H9 (cell line): ENCODE measurements at regions not wholly inside any gene's neighbourhood (a gene's known extent, or its start where the extent isn't known, plus 50 kb on each side); places are given as distances from the start of the nearest gene placed in this dataset.

Experiments used
- DNase-seq: peaks from one replicate; pipeline ENCODE4 v3.0.0-alpha.2; 2017
- H2AFZ ChIP-seq: one replicate; pipeline ENCODE4 v1.6.1; 2013; ENCODE audit warnings: mild to moderate bottlenecking, low read length, control low read depth, moderate library complexity
- H2AK5ac ChIP-seq: 2 replicates; pipeline ENCODE4 v1.6.1; 2013; ENCODE audit warnings: low read length, control low read depth, mixed read lengths; ENCODE audit not compliant: insufficient read length
- H2BK120ac ChIP-seq: one replicate; pipeline ENCODE4 v1.6.1; 2013; ENCODE audit warnings: low read depth, mild to moderate bottlenecking, low read length, control low read depth, inconsistent platforms; ENCODE audit not compliant: poor library complexity, severe bottlenecking
- H2BK12ac ChIP-seq: 2 replicates; pipeline ENCODE4 v1.6.1; 2013; ENCODE audit warnings: low read length, control low read depth, mixed read lengths, low read depth; ENCODE audit not compliant: insufficient read length
- H2BK15ac ChIP-seq: 2 replicates; pipeline ENCODE4 v1.6.1; 2013; ENCODE audit warnings: low read depth, low read length, control low read depth
- H2BK20ac ChIP-seq: one replicate; pipeline ENCODE4 v1.6.1; 2013; ENCODE audit warnings: low read depth, mild to moderate bottlenecking, low read length, control low read depth, inconsistent platforms; ENCODE audit not compliant: poor library complexity, severe bottlenecking
- H2BK5ac ChIP-seq: 2 replicates; pipeline ENCODE4 v1.6.1; 2013; ENCODE audit warnings: low read length, control low read depth, mixed read lengths; ENCODE audit not compliant: insufficient read length
- H3K14ac ChIP-seq: 2 replicates; pipeline ENCODE4 v1.6.1; 2013; ENCODE audit warnings: low read length, control low read depth; ENCODE audit not compliant: insufficient read depth
- H3K18ac ChIP-seq: 2 replicates; pipeline ENCODE4 v1.6.1; 2013; ENCODE audit warnings: low read depth, mild to moderate bottlenecking, mixed read lengths, low read length, control low read depth; ENCODE audit not compliant: insufficient read length
- H3K23ac ChIP-seq: 2 replicates; pipeline ENCODE4 v1.6.1; 2013; ENCODE audit warnings: low read length, control low read depth, mixed read lengths, low read depth; ENCODE audit not compliant: insufficient read length
- H3K23me2 ChIP-seq: 2 replicates; pipeline ENCODE4 v1.6.1; 2013; ENCODE audit warnings: low read depth, mild to moderate bottlenecking, mixed read lengths, low read length, control low read depth; ENCODE audit not compliant: insufficient read length, poor library complexity, severe bottlenecking
- H3K27ac ChIP-seq: 2 replicates; pipeline ENCODE4 v1.5.1; 2013; ENCODE audit warnings: low read length, control low read depth, mixed read lengths, low read depth; ENCODE audit not compliant: insufficient read length
- H3K27me3 ChIP-seq: 2 replicates; pipeline ENCODE4 v1.6.1; 2013; ENCODE audit warnings: low read length, control low read depth, inconsistent platforms; ENCODE audit not compliant: insufficient read depth
- H3K4ac ChIP-seq: 2 replicates; pipeline ENCODE4 v1.6.1; 2013; ENCODE audit warnings: low read depth, mild to moderate bottlenecking, control low read depth, inconsistent platforms, low read length, moderate library complexity
- H3K4me1 ChIP-seq: 2 replicates; pipeline ENCODE4 v1.6.1; 2013; ENCODE audit warnings: low read length, control low read depth, inconsistent platforms; ENCODE audit not compliant: insufficient read depth
- H3K4me2 ChIP-seq: 2 replicates; pipeline ENCODE4 v1.6.1; 2013; ENCODE audit warnings: low read length, control low read depth, mixed read lengths; ENCODE audit not compliant: insufficient read length, insufficient read depth
- H3K56ac ChIP-seq: 2 replicates; pipeline ENCODE4 v1.6.1; 2013; ENCODE audit warnings: low read depth, mild to moderate bottlenecking, mixed read lengths, low read length, control low read depth; ENCODE audit not compliant: insufficient read length
- H3K79me1 ChIP-seq: 2 replicates; pipeline ENCODE4 v1.6.1; 2013; ENCODE audit warnings: low read depth, mild to moderate bottlenecking, moderate library complexity, low read length, control low read depth, inconsistent platforms; ENCODE audit not compliant: insufficient read depth, poor library complexity, severe bottlenecking
- H3K79me2 ChIP-seq: 2 replicates; pipeline ENCODE4 v1.6.1; 2013; ENCODE audit warnings: low read length, control low read depth, inconsistent platforms; ENCODE audit not compliant: insufficient read depth
- H3K9ac ChIP-seq: 2 replicates; pipeline ENCODE4 v1.6.1; 2013; ENCODE audit warnings: low read length, control low read depth, mixed read lengths; ENCODE audit not compliant: insufficient read length; ENCODE audit errors: extremely low read depth
- H3K9me3 ChIP-seq: one replicate; pipeline ENCODE4 v1.6.1; 2013; ENCODE audit warnings: low read depth, low read length, inconsistent platforms; ENCODE audit not compliant: control insufficient read depth
- H3T11ph ChIP-seq: one replicate; pipeline ENCODE4 v1.6.1; 2013; ENCODE audit warnings: mild to moderate bottlenecking, low read length, control low read depth, inconsistent platforms
- H4K20me1 ChIP-seq: one replicate; pipeline ENCODE4 v1.6.1; 2013; ENCODE audit not compliant: control insufficient read depth, insufficient read length, insufficient read depth
- H4K5ac ChIP-seq: 2 replicates; pipeline ENCODE4 v1.6.1; 2013; ENCODE audit warnings: low read depth, mild to moderate bottlenecking, mixed read lengths, low read length, control low read depth; ENCODE audit not compliant: insufficient read length
- H4K8ac ChIP-seq: replicated peaks from 2 replicates; pipeline ENCODE4 v1.6.1; 2013; ENCODE audit warnings: low read length, control low read depth, mixed read lengths, low read depth; ENCODE audit not compliant: insufficient read length
- H4K91ac ChIP-seq: 2 replicates; pipeline ENCODE4 v1.6.1; 2013; ENCODE audit warnings: low read depth, mild to moderate bottlenecking, moderate library complexity, mixed read lengths, low read length, control low read depth; ENCODE audit not compliant: insufficient read length
- H3K27ac Mint-ChIP-seq, 3 experiments: 2 replicates in 2 of 3; 3 replicates in 1 of 3; pipeline ENCODE4 v1.8.0; 2020 to 2021; ENCODE audit warnings: mixed read lengths in 3 of 3, mild to moderate bottlenecking in 1 of 3, moderate library complexity in 1 of 3
- H3K27me3 Mint-ChIP-seq: 2 replicates; pipeline ENCODE4 v1.8.0; 2021; ENCODE audit warnings: low read depth, mild to moderate bottlenecking, moderate library complexity, mixed read lengths
- H3K36me3 Mint-ChIP-seq, 3 experiments: 2 replicates in 2 of 3; 3 replicates in 1 of 3; pipeline ENCODE4 v1.8.0; 2020 to 2021; ENCODE audit warnings: low read depth in 3 of 3, mixed read lengths in 3 of 3; ENCODE audit not compliant: insufficient read depth in 1 of 3
- H3K4me1 Mint-ChIP-seq, 2 experiments: 2 replicates each; pipeline ENCODE4 v1.8.0; 2020; ENCODE audit warnings: mixed read lengths in 2 of 2
- H3K4me3 Mint-ChIP-seq, 2 experiments: 2 replicates in 1 of 2; 3 replicates in 1 of 2; pipeline ENCODE4 v1.8.0; 2020 to 2021; ENCODE audit warnings: mild to moderate bottlenecking in 2 of 2, mixed read lengths in 2 of 2, moderate library complexity in 1 of 2
- H3K9me3 Mint-ChIP-seq, 2 experiments: 2 replicates in 1 of 2; 3 replicates in 1 of 2; pipeline ENCODE4 v1.8.0; 2020; ENCODE audit warnings: mild to moderate bottlenecking in 2 of 2, mixed read lengths in 2 of 2, moderate library complexity in 1 of 2
- WGBS: extraction: QIAGEN DNeasy Blood & Tissue Kit; methylation state at CpG from one replicate; pipeline ENCODE4 v1.1.7; 2013; ENCODE audit warnings: missing lambda C conversion rate, low lambda C conversion rate, mixed read lengths; ENCODE audit not compliant: insufficient read length; ENCODE audit errors: extremely low coverage; 5-methylcytosine and 5-hydroxymethylcytosine counted together
- TF ChIP-seq, protein P1 (sequence below): fragments of 200-600 bp; sonication (generic); conservative IDR thresholded peaks from 3 replicates; pipeline ENCODE4 v1.8.0; 2021; ENCODE audit warnings: antibody characterized with exemption, mild to moderate bottlenecking

DNA sequence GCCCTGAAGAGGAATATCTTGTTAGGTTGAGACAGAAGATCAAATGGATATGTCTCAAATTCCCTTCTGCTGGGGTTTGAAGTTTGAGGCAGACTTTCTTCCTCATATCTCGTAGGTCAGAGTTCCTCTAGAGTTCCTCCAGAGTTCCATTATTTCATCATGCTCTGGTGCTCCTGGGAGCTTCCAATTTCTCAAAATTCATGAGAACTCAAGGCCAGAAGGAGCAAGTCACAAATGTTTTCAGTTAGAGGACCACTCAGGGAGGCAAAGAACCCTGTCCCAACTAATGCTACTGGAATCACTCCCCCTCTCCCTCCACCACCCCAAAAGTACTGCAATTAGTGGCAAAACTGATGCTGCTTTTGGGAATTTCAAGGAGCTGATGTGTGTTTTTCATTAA, 115.7 kb upstream of the RBMS1 start:
- H4K20me1 ChIP-seq: no peaks in the 10 kb centered on the region
- H2BK12ac ChIP-seq: no peak overlapping the region
- no peak overlapping the region for H3K4ac ChIP-seq
- H3K79me1 ChIP-seq: no peaks in the 10 kb centered on the region
- no peak overlapping the region for H2BK20ac ChIP-seq
- H3K9me3 ChIP-seq: no peaks in the 10 kb centered on the region
- H3K27ac Mint-ChIP-seq: no peak overlapping the region
- no peak overlapping the region for H2AFZ ChIP-seq
- no peaks in the 10 kb centered on the region for H3K27me3 ChIP-seq
- H3K56ac ChIP-seq: no peak overlapping the region
- H3K4me2 ChIP-seq: no peak overlapping the region
- no peak overlapping the region for H2AK5ac ChIP-seq
- no peak overlapping the region for H3K14ac ChIP-seq
- no peaks in the 10 kb centered on the region for H3K23me2 ChIP-seq
- H4K8ac ChIP-seq: no peak overlapping the region
- no peak overlapping the region for H2BK120ac ChIP-seq
- no peak overlapping the region for H4K5ac ChIP-seq
- no peak overlapping the region for H3K27ac ChIP-seq
- no peak overlapping the region for H3K18ac ChIP-seq
- no peak overlapping the region for H3K4me3 Mint-ChIP-seq
- H3K9ac ChIP-seq: no peak overlapping the region
- H4K91ac ChIP-seq: no peak overlapping the region
- TF ChIP-seq, protein P1, sequence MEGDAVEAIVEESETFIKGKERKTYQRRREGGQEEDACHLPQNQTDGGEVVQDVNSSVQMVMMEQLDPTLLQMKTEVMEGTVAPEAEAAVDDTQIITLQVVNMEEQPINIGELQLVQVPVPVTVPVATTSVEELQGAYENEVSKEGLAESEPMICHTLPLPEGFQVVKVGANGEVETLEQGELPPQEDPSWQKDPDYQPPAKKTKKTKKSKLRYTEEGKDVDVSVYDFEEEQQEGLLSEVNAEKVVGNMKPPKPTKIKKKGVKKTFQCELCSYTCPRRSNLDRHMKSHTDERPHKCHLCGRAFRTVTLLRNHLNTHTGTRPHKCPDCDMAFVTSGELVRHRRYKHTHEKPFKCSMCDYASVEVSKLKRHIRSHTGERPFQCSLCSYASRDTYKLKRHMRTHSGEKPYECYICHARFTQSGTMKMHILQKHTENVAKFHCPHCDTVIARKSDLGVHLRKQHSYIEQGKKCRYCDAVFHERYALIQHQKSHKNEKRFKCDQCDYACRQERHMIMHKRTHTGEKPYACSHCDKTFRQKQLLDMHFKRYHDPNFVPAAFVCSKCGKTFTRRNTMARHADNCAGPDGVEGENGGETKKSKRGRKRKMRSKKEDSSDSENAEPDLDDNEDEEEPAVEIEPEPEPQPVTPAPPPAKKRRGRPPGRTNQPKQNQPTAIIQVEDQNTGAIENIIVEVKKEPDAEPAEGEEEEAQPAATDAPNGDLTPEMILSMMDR: no peak
- H3K4me1 ChIP-seq: no peaks in the 10 kb centered on the region
- H3T11ph ChIP-seq: no peak overlapping the region
- no peaks in the 10 kb centered on the region for H3K36me3 Mint-ChIP-seq
- H3K4me1 Mint-ChIP-seq: peaks cover 15 to 16% of the 10 kb centered on the region in 2 experiments
- H2BK15ac ChIP-seq: no peak overlapping the region
- no peak for DNase-seq
- H2BK5ac ChIP-seq: no peak overlapping the region
- no peaks in the 10 kb centered on the region for H3K79me2 ChIP-seq
- no peaks in the 10 kb centered on the region for H3K9me3 Mint-ChIP-seq
- no peaks in the 10 kb centered on the region; the same call in 1 of the 2 replicates for H3K27me3 Mint-ChIP-seq
- H3K23ac ChIP-seq: no peak overlapping the region
- no CpG with 5 or more reads among the region's 1 CpG for WGBS
